T-helper 22 cell (primary cell): ENCODE measurements at regions not wholly inside any gene's neighbourhood (a gene's known extent, or its start where the extent isn't known, plus 50 kb on each side); places are given as distances from the start of the nearest gene placed in this dataset.

Experiments
- DNase-seq: peaks from one replicate; pipeline ENCODE4 v3.0.0-alpha.2; 2020; ENCODE audit warnings: low read depth

GRCh38 chr9:118418887-118419565 is 714.8 kb downstream of the TLR4 start:
- no peak for DNase-seq

- no peak for DNase-seq
These were observed 715.5 kb downstream of the TLR4 start for GRCh38 chr9:118419676-118420075.

GRCh38 chr9:118422508-118422907 is 718.3 kb downstream of the TLR4 start:
- no peak for DNase-seq

DNA sequence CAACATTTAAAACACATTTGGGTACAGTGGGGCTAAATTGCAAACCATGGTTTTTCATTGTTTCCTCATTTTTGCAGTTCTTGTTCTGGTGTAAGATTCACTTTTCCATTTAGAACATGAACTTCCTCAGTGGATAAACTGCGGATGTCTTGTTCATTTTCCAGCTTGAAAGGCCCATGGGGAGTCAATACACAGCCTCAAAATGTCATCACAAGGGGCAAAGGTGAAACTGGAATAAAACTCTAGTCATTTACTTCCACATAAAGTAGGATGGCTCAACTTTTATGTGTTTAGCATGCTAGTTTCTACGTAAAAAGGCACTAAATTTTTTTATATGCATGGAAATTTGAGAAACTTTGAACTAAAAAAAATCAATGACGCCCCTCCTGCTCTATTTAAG is 718.8 kb downstream of the TLR4 start:
- DNase-seq: no peak

DNA sequence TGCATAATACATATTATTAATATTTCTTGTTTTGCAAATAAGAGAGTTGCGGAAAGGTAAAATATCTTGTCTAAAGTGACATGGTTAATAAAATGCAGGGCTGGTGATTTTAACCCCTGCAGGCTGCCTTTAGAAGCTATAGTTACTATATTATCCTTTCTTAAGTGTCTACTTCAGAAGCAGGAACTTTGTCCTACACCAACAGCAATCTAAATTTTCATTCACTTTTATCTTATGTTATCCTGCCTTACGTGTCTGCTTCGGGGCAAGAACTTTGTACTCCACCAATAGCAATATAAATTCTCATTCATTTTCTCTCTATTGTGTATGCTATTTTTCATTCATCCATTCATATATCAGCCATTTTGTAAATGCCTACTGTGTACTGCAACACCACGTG is 719.5 kb downstream of the TLR4 start:
- no peak for DNase-seq

- DNase-seq: no peak
These were observed 722.6 kb downstream of the TLR4 start for GRCh38 chr9:118426772-118427171.

DNA sequence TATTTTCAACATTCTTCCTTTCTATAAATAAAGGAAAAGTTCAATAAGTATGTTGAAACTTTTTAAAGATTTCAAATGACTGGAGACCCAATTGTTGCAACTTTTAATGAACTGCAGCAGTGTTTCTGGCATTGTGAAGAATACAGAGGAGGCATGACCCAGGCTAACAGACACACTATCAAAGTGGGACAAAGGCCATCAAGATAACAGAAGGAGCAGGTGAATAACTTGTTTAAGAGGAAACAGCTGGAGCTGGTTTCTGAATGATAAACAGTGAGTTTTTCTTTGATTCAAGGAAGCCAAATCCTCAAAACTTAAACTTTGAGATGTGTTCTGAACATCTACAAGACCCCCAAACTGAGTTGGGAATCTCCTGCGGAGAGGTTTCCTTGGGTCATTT is 734.6 kb downstream of the TLR4 start:
- DNase-seq: no peak

GRCh38 chr9:118439441-118439840 is 735.2 kb downstream of the TLR4 start:
- DNase-seq: no peak

DNA sequence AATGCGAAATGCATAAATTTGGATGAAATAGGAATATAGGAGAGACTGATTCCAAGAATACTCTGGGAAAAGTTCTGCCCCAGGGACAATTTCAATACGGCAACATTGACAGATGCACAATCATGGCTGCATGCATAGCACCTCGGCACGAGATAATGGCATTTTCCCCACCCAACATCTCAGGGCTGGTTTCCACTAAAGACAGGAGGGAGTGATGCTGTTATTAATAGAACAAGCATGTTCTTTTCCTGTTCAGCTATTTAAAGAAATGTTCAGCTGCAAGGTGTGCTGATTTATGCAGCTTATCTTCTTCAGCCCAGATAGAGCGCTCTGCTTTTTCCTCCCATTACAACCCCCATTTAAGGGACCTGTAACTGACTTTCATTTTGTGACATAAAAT is 740.2 kb downstream of the TLR4 start:
- DNase-seq: no peak

GRCh38 chr9:118446943-118447639 is 742.9 kb downstream of the TLR4 start:
- DNase-seq: no peak

DNA sequence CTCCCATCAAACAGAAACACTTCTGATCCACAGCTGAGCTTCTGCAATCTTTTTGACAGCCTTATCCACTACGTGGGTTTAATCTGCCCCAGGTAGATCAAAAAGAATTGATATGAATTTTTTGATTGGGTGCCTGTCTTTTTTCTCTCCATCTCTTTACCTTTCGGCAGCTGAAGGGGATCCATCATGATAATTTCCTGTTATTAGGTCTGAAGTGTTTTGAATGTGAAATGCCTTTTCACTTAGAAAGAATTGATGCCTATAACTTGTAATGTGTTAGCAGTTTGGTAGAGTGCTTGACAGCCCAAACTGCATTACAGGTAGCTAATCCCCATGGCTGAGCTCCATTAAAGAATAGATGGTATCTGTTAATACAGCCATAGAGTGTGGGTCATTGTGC is 745.4 kb downstream of the TLR4 start:
- no peak for DNase-seq

- no peak for DNase-seq
These were observed 751.1 kb downstream of the TLR4 start for GRCh38 chr9:118455259-118455658.

- no peak for DNase-seq
These were observed 751.6 kb downstream of the TLR4 start for GRCh38 chr9:118455788-118456187.

DNA sequence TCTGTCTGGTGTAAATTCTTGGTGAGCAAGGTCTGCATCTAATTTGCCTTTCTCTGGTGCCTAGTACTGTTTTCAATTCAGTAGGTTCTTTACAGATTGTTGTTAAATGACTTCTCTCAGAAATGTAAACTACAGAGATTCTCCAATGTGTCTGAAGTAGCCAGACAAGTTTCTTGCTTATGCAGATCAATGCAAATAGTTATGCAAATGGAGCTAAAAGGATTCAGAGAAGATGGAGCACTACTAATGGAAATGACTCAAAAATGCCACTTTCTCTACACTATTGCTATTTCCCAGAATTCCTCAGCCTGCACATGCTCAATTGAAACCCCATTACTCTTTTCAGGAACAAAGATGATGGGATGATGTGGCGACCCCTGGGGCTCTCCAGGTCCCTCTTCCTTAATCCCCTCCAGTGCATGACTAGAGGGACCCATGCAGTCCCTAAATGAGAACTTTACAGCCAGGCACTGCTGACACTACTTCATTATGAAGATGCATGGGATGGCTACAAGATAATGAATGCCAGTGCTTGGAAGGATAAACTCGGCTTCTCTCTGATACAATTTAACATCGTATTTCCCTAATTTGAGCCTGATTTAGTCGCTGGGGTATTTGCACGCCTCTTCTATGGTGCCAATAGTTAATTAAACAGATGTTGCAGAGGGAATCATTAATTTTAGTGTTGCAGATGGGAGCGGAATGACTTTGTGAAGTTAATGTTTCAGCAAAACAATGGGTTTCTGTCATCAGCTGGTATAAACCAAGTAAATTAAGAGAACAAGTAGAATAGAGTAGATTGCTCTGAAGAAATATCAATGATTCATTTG is 753.2 kb downstream of the TLR4 start:
- DNase-seq: no peak

DNA sequence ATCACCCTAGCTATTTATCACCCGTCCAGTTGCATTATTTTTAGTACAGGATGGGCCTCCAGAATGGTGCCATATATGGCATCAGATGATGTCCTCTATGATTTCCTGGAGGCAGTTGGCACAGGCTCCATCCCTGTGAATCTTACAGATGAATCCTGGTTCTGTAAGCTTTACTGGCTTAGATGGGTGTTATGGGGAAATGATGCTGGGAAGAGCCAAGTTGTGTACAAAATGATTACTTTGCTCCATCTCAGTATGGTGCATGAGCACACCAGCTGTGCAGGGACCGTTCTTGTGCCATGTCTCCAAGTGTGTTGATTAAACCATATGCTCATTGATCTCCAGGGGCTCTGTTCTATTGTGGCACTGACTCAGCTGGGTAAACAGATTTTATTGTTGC is 755.7 kb downstream of the TLR4 start:
- no peak for DNase-seq

DNA sequence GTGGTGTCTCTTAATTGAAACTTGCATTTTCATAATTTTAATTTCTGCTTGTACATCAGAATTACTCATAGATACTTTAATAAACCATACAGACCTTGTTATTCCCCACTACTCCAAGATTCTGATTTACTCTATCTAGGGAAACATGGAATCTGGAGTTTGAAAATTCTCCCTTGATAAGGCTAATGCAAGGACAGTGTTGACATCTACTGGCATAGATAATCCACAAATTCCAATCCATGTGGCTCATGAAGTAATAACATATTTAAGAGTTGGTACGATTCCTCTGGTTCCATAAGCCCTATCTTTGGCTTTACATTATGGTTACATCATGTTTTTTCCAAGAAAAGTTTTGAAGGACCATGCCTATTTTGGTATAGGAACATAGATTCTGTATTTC is 759.2 kb downstream of the TLR4 start:
- DNase-seq: no peak

DNA sequence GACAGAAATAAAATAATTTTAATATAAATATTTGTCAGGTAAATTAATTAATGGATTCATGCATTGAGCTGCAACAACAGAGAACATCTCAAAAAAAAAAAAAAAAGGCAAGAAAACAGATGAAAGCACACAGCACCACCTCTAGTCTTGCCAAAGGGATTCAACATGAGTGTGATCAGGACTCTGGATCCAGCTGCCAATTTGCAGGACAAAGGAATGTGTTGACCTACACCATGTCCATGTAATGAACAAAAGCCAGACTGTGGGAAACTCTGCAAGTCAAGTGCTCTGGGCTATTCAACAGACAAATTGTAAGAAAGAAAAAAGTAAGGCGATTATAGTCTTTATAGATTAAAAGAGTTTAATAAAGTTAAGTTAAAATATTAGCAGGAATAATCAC is 769.3 kb downstream of the TLR4 start:
- DNase-seq: no peak

- no peak for DNase-seq
These were observed 774.5 kb downstream of the TLR4 start for GRCh38 chr9:118478752-118479151.

DNA sequence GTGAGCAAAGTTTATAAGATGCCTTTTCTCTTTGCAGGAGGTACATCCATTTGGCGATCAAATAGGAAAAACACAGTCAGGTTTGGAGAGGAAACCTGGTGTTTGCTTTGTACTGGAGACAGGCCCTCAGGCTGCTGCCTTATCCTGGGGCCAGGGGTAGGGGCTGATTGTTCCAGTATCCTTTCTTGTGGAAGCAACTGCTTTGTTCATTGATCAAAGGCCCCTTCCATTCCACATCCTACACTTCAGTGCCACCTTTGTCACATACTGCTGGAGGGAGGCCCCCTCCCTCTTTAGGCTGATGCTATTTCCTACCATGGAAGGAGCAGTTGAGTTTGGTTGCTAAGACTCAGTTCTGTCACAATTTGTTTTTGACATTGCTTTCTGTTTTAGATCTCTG is 778.1 kb downstream of the TLR4 start:
- DNase-seq: no peak

DNA sequence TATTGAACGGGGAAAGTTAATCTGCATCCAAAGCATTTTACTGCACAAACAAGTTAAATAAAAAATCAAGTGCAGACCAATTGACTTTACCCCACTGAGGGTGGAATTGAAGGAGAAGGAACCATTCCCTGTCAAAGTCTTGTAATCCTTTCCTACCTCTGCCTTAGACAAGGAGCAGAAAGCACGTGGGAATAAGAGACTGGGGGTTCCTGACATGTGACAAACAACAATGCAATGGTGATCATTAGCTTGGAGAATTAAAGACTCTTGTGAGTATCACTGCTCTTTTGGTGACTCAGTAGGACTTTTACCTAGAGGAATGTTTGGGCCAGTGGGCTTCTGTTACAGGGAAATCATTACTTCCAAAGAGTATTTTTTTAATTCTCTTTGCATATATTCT is 779.5 kb downstream of the TLR4 start:
- DNase-seq: no peak

DNA sequence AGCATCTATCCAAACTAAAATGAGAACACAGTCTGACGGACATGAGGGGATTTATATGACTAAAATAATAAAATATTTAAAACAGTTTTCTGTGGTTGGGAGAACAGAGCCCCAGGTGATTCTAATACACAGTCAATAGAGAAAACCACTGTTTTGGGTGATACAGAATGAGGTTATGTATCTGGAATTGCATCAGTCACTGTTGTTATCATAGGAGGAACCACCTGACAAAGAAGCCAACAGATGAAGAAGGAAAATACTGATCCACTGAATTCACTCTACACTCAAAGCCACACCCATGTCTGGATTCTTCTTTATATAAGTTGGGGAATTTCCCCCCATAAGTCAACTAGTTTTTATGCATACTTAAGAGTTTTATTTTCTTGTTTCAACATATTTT is 799.0 kb downstream of the TLR4 start:
- DNase-seq: no peak

DNA sequence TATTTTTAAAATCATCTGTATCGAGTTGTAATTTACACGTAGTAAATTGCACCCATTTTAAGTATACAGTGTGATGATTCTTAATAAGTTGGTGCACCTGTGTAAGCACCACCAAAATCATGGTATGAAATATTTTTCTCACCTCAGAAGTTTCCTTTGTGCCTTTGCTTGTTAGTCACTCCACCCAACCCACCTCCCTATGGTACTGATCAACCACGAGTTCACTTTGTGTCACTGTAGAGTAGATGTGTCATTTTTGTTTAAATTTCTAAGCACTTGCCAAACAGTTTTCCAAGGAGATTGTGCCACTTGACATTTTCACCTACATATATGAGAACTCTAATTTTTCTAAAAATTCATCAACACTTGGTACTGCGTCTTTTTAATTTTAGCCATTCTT is 806.5 kb downstream of the TLR4 start:
- DNase-seq: no peak

- no peak for DNase-seq
These were observed 811.7 kb downstream of the TLR4 start for GRCh38 chr9:118515947-118516346.
